ENCODE measurements at regions not wholly inside any gene's neighbourhood (a gene's known extent, or its start where the extent isn't known, plus 50 kb on each side); places are given as distances from the start of the nearest gene placed in this dataset.

DNA sequence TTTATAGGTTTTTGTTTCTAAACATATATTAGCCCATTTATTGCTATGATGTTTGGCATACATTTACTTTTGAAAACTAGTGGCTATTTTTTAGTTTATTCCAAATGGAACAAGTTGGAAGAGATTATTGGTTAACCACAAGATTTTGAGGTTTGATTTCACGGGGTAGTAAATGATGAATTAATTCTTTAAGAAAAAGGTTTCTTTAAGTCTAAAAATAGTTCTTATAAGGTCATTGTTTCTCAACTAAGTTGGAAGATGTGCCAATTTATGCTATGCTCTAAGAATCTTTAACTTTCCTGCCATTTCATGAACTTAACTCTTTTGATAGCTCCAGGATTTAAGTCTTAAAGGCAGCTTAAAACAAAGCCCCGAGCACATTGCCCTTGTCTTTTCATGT lies 183.8 kb downstream of the LMO4 start:
- peak; percentile 68 for DNase-seq

DNA sequence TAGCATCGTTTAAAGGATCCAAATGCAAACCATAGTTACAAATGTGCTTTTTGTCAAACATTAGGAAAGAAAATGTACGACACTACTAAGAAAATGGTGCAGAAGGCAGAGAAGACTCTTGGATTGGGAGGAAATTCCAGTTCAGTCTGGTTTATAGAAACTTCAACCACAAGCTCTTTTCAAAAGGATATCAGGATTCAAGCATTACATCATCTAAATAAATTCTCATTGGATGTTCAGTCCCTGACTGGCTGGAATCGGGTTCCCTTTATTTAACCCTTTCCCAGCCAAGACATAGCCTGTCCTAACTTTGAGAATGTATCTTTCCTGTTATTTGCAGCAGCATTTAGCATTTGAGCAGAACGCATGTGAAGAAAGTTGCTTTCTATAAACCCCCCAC lies 184.6 kb downstream of the LMO4 start:
- DNase-seq: peak; percentile 64

DNA sequence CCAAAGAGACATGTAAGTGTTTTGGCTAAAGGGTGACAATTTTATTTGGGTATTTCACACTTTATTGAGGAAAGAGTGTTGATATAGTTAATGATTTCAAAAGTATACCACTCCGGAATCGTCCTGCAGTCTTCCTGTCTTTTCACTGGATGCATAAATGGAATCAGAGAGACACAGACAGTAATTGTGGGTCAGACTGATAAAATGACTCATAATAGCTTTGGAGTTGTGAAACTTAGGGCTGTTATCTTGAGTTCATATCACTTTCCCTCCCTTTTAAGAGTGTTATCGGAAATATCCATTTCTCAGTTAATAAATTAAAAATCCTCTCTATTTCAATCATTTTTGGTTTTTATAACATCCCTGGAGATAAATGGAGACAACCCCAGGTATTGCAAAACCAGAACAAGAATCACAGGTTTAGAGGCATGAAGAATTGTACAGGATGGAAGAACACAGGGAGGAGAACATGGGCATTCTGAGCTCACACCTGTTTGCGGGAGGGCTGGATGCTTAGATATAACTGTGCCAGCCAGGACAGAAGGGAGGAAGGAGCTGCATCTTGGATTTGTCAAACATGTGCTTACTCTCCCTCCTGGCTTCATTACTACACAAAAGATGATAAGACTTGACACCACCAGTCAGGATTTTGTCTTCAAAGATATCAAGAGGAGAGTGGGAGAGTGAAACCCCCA lies 185.4 kb downstream of the LMO4 start:
- peak; percentile 28 for DNase-seq

DNA sequence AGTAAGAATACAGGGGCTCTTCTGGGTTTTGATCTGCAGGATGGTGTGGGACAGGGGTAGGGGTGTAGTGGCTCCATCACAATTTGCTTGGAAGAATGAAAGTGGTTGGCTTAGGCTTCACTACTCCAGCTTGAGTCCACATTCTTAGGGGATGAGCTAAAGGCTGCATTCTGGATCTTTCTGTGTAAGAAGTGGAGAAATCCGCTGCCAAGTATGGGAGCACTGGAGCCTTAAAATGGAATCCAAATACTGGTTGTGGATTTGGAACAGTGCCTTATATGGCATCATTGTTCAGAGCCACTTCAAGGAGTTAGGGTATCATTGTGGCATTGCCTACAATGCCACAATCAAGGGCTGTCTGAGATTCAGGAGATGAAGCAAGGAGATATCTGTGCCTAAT lies 187.1 kb downstream of the LMO4 start:
- DNase-seq: peak; percentile 63

GRCh38 chr1:87518794-87519193 lies 190.1 kb downstream of the LMO4 start:
- no peak for DNase-seq

DNA sequence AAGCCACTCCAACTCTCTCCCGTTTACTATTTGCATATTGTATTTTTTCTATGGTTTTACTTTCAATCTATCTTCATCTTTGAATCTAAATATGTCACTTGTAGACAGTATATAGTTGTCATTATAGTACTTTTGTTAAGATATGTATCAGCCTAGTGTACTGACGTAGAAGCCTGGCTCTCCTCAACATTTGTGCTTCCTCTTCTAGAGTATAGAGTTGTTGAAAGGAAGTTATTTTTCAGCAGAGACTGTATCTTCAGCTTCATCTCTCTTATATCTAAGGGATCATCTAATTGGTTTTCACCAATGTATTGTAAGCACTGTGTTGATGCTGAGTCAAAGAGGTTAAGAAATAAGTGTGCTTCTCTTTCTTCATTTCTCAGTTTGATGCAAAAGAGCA lies 192.8 kb downstream of the LMO4 start:
- DNase-seq: no peak

- DNase-seq: no peak
Observed at GRCh38 chr1:87523466-87523865, 194.8 kb downstream of the LMO4 start.

DNA sequence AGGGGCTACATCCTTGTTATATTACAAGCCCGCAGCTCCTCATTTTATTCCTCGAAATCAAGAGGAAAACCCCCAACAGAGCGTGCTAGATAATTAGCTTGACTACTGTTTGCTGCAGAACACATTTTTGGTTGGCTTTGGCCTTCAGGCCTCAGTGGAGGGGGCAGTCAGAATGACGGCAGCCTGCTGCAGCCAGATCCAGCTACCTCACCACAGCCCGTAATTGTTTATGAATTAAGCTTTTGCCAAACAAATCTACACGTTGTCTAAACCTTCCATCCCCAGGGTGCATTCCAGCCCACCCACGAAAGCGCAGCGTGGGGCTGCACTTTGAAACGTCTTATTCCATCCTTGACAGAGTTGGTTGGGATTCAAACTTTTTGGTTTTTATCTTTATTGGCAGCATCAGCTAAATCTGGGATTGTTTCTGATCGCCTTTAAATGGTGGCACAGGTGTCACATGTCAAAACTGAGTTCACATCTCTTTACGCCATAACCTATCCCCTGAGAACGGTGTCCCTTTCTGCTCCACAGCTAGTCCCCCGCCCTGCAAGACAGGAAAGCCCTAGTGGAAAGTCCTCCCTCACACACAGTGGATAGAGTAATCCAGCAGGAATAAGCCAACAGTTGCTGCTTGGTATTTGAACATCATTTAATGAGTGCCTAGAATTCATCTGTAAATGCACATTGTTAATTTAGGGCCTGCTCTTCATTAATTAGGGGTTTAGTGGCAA lies 195.5 kb downstream of the LMO4 start:
- no peak for DNase-seq

DNA sequence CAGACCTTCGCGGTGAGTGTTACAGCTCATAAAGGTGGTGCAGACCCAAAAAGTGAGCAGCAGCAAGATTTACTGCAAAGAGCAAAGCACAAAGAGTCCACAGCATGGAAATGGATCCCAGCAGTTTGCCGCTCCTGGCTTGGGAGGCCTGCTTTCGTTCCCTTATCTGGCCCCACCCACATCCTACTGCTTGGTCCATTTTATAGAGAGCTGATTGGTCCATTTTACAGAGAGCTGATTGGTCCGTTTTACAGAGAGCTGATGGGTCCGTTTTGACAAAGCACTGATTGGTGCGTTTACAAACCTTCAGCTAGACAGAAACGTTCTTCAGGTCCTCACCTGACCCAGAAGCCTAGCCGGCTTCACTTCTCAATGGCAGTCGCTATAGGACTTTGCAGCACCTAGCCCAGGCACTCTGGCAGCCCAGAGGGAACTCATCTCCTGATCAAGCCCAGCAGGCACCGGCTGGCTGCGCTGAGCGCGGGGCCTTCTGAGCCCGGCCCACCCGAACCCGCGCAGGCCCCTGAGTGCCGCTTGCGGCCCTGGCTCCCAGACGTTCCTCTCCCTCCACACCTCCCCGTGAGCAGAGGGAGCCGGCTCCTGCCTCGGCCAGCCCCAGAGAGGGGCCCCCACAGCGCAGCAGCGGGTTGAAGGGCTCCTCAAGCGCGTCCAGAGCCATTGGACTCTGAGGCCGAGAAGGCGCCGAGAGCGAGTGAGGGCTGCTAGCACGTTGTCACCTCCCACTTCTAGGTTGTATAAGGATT lies 200.3 kb downstream of the LMO4 start:
- DNase-seq: no peak

- no peak for DNase-seq
Observed at GRCh38 chr1:87530042-87530807, 201.5 kb downstream of the LMO4 start.

DNA sequence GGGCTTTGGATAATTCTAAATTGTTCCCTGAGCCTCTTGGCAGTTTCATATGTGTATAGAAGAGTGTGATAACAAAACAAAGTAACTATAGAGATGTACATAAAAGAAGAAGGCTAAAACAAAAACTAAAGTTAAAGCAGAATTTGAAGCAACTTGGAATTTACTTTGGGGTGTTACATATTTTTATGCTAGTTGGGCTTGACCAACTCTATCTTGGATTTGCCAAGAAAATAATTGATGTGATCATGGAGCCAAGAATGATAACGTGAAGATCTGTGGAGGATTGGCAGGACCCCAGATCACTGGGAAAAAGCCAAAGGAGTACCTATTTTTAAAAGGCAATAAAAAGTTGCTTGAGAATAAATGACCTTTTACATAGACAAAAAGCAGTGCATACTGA lies 206.9 kb downstream of the LMO4 start:
- DNase-seq: no peak

- DNase-seq: no peak
Observed at GRCh38 chr1:87539147-87539546, 210.5 kb downstream of the LMO4 start.

- DNase-seq: no peak
Observed at GRCh38 chr1:87542697-87543096, 214.0 kb downstream of the LMO4 start.

DNA sequence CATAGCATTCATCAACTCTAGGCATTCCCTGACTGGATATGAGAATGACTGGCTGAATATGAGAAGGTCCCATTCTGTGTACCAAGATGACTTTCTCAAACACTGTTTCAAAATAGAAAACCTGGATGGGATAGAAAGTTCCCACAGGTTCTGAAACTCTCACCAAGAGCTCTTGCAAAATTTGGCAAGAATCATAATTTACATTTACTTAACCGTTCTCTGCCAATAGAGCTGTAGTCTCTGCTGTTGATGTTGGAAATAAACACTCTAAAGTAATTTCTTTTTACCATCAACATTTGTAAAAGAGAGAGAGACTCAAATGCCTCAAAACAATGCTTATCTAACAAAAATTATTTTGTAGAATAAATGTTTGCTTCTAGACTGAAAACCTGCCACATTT lies 221.1 kb downstream of the LMO4 start:
- DNase-seq: no peak

- DNase-seq: no peak
Observed at GRCh38 chr1:87553511-87553910, 224.8 kb downstream of the LMO4 start.

- no peak for DNase-seq
Observed at GRCh38 chr1:87555366-87555765, 226.7 kb downstream of the LMO4 start.

GRCh38 chr1:87556326-87556725 lies 227.6 kb downstream of the LMO4 start:
- no peak for DNase-seq

DNA sequence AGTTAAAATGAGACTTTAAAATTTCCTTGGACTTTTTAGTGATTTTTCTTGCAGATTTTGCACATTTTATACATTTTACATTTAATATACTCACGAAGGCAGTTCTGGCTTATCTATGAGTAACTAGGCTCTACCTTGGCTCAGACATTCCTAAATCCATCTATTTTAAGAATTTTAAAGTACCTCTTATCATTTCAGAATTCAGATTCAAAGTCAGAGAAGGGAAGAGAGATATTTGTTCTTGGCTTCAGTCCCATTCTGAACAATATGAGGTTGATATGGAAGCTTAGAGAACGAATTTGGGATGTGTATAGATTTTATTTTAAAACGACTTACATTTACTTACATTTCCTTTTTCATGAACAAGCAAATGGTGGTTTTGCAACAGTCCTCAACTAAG lies 230.2 kb downstream of the LMO4 start:
- DNase-seq: no peak

GRCh38 chr1:87560137-87560536 lies 231.5 kb downstream of the LMO4 start:
- no peak for DNase-seq

- peak; percentile 36 for DNase-seq
Observed at GRCh38 chr1:87560601-87561360, 232.1 kb downstream of the LMO4 start.

DNA sequence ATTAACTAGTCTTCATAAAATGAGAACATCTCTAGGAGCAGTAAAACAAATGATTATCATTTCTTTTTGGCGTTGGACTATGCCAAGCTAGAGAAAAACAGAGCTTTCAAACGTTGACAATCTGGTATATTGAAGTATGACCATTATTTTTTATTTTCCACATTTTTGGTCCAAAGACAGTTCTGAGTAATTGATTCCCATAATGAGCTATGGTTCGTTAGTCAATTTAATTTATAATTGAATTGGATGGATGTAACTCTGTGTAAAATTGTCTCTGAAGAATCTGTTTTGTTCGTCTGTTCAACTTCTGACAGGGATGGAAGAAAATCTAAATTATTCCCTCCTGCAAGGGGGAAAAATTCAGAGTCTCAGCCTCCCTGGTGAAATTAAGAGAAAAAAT lies 234.5 kb downstream of the LMO4 start:
- no peak for DNase-seq

GRCh38 chr1:87565861-87566260 lies 237.2 kb downstream of the LMO4 start:
- DNase-seq: no peak

All from fibroblast of upper back skin (primary cell).